HepG2 (cell line): ENCODE measurements at regions not wholly inside any gene's neighbourhood (a gene's known extent, or its start where the extent isn't known, plus 50 kb on each side); places are given as distances from the start of the nearest gene placed in this dataset.
A peak's percentile ranks its signal among the peaks of the same experiment; 100 is the strongest.

Experiments
- ATAC-seq: fragments of 200-7000 bp; cut with Tn5 transposase; 3 replicates; pipeline ENCODE4 v1.9.1; 2020; ENCODE audit warnings: mild to moderate bottlenecking, moderate library complexity
- BruUV-seq: library from RNA; stranded (reverse); fragments of 400-500 nt; replicated peaks from 2 replicates; lab custom pipeline; 2021; lab: Mats Ljungman, UMichigan
- CTCF ChIA-PET: fragments of 300-600 bp; formaldehyde crosslinking; extraction: SDS; loops from one replicate; lab custom pipeline; 2021; ENCODE audit warnings: low total read pairs, inconsistent platforms, low intra/inter-chr PET ratio; lab: Yijun Ruan, JAX
- POLR2A ChIA-PET: fragments of 350-600 bp; sonication (Branson Sonifier 250); formaldehyde crosslinking; loops from one replicate; lab custom pipeline; 2020; ENCODE audit warnings: antibody characterized with exemption, inconsistent platforms; lab: Yijun Ruan, JAX
- DNase-seq: peaks from one replicate; pipeline ENCODE4 v3.0.0-alpha.2; 2015; ENCODE audit warnings: low spot score
- FAIRE-seq: peaks from 3 replicates; lab custom pipeline; 2011; peaks lifted over from hg19 to GRCh38; lab: Jason Lieb, UNC
- H2AFZ ChIP-seq: one replicate; pipeline ENCODE4 v1.6.1; 2011; ENCODE audit warnings: low read length, inconsistent platforms
- H3K27ac ChIP-seq: fragments of 300-600 bp; 3 replicates; pipeline ENCODE4 v1.8.0; 2011; ENCODE audit warnings: mixed run types, mild to moderate bottlenecking, mixed read lengths, low read length, inconsistent platforms; ENCODE audit not compliant: insufficient read depth; ENCODE audit errors: extremely low read length
- H3K27me3 ChIP-seq, 2 experiments: fragments of 200-600 bp in 1 of 2; 2 replicates in 1 of 2; 3 replicates in 1 of 2; pipeline versions ENCODE4 v1.6.0 to v1.8.0; 2011; ENCODE audit warnings: low read length in 2 of 2, mild to moderate bottlenecking in 2 of 2, moderate library complexity in 2 of 2, inconsistent platforms in 1 of 2; ENCODE audit not compliant: insufficient read depth in 2 of 2, control insufficient read depth in 1 of 2
- H3K36me3 ChIP-seq, 2 experiments: fragments of 200-600 bp in 1 of 2; replicated peaks in 1 of 2; 2 replicates in 1 of 2; 3 replicates in 1 of 2; pipeline versions ENCODE4 v1.5.1 to v1.8.0; 2011; ENCODE audit warnings: low read length in 2 of 2, inconsistent platforms in 1 of 2; ENCODE audit not compliant: insufficient read depth in 2 of 2, control insufficient read depth in 1 of 2
- H3K4me1 ChIP-seq: 2 replicates; pipeline ENCODE4 v1.5.1; 2012; ENCODE audit warnings: low read length, inconsistent platforms; ENCODE audit not compliant: insufficient read depth
- H3K4me2 ChIP-seq: 2 replicates; pipeline ENCODE4 v1.6.0; 2011; ENCODE audit warnings: low read depth, low read length, inconsistent platforms
- H3K4me3 ChIP-seq, 3 experiments: fragments of 200-600 bp in 1 of 3; sonication (generic), shearing (Covaris generic) in 1 of 3; replicated peaks in 1 of 3; 2 replicates each; pipeline ENCODE4 v1.5.1; 2011 to 2016; ENCODE audit warnings: low read length in 3 of 3, inconsistent platforms in 2 of 3, low read depth in 2 of 3, mild to moderate bottlenecking in 2 of 3, control low read depth in 1 of 3, mixed read lengths in 1 of 3; ENCODE audit not compliant: insufficient read depth in 1 of 3
- H3K79me2 ChIP-seq: one replicate; pipeline ENCODE4 v1.6.1; 2011; ENCODE audit warnings: low read length, inconsistent platforms; ENCODE audit not compliant: insufficient read depth
- H3K9ac ChIP-seq: 2 replicates; pipeline ENCODE4 v1.6.0; 2011; ENCODE audit warnings: mild to moderate bottlenecking, low read depth, low read length, inconsistent platforms; ENCODE audit not compliant: insufficient read depth
- H3K9me3 ChIP-seq: 2 replicates; pipeline ENCODE4 v1.5.1; 2012; ENCODE audit warnings: mild to moderate bottlenecking, low read length
- H4K20me1 ChIP-seq: 2 replicates; pipeline ENCODE4 v1.6.0; 2011; ENCODE audit warnings: inconsistent platforms, mild to moderate bottlenecking, low read length, moderate library complexity; ENCODE audit not compliant: insufficient read depth
- DMAP1 ChIP-seq: IDR thresholded peaks from 2 replicates; pipeline ENCODE4 v1.6.1; 2016
- DNMT3B ChIP-seq: conservative IDR thresholded peaks from 2 replicates; pipeline ENCODE4 v1.6.1; 2016; ENCODE audit warnings: missing biosample characterization, control low read depth
- ELF4 ChIP-seq: sonication (generic); formaldehyde crosslinking; IDR thresholded peaks from 2 replicates; pipeline ENCODE4 v1.5.0; 2020; ENCODE audit warnings: missing genetic modification reagents, mild to moderate bottlenecking, moderate library complexity, borderline replicate concordance
- EZH2 ChIP-seq: conservative IDR thresholded peaks from 2 replicates; pipeline ENCODE4 v1.6.1; 2012; ENCODE audit warnings: mild to moderate bottlenecking, low read depth, low read length, moderate library complexity
- HOMEZ ChIP-seq: IDR thresholded peaks from 2 replicates; pipeline ENCODE4 v1.6.1; 2016; ENCODE audit warnings: low read depth
- NBN ChIP-seq: fragments of 450-650 bp; conservative IDR thresholded peaks from 2 replicates; pipeline ENCODE4 v1.6.1; 2017
- RXRB ChIP-seq: IDR thresholded peaks from 2 replicates; pipeline ENCODE4 v1.6.1; 2016; ENCODE audit warnings: borderline replicate concordance, missing genetic modification reagents, missing compliant biosample characterization
- SALL2 ChIP-seq: sonication (generic); formaldehyde crosslinking; IDR thresholded peaks from 2 replicates; pipeline ENCODE4 v1.8.1; 2023; ENCODE audit warnings: mild to moderate bottlenecking, missing genetic modification reagents, inconsistent platforms
- ZEB1 ChIP-seq: IDR thresholded peaks from 2 replicates; pipeline ENCODE4 v1.6.1; 2012; ENCODE audit warnings: mild to moderate bottlenecking, low read depth, inconsistent platforms; ENCODE audit not compliant: insufficient replicate concordance
- ZNF253 ChIP-seq: sonication (generic); formaldehyde crosslinking; IDR thresholded peaks from 2 replicates; pipeline ENCODE4 v1.8.0; 2022; ENCODE audit warnings: mild to moderate bottlenecking, missing genetic modification reagents, borderline replicate concordance
- ZNF550 ChIP-seq: sonication (generic); formaldehyde crosslinking; IDR thresholded peaks from 2 replicates; pipeline ENCODE4 v1.4.0; 2020; ENCODE audit warnings: mild to moderate bottlenecking, missing genetic modification reagents, borderline replicate concordance
- ZNF558 ChIP-seq: sonication (generic); formaldehyde crosslinking; IDR thresholded peaks from 2 replicates; pipeline ENCODE4 v1.9.0; 2022; ENCODE audit warnings: mild to moderate bottlenecking, missing genetic modification reagents, borderline replicate concordance
- ZNF576 ChIP-seq: sonication (generic); formaldehyde crosslinking; IDR thresholded peaks from 2 replicates; pipeline ENCODE4 v1.4.0; 2020; ENCODE audit warnings: mild to moderate bottlenecking, missing genetic modification reagents
- ZZZ3 ChIP-seq: sonication (generic); formaldehyde crosslinking; IDR thresholded peaks from 2 replicates; pipeline ENCODE4 v1.4.0; 2020; ENCODE audit warnings: missing genetic modification reagents, mild to moderate bottlenecking, borderline replicate concordance
- WGBS: methylation state at CpG from one replicate; pipeline ENCODE4 v1.1.6; 2017; ENCODE audit warnings: low lambda C conversion rate; 5-methylcytosine and 5-hydroxymethylcytosine counted together
- in situ Hi-C: cut with HindIII; loops from 2 replicates; pipeline ENCODE4 v1.10.0; 2017; ENCODE audit warnings: low pct_unique_long_range_greater_than_20kb; ENCODE audit not compliant: extremely low pct_ligation_motif_present
- intact Hi-C: fragments of 100-400 bp; cut with micrococcal nuclease; formaldehyde crosslinking; loops from one replicate; pipeline ENCODE4 v1.10.0; 2022; ENCODE audit not compliant: unreplicated experiment
- TF ChIP-seq, protein P1 (sequence below): sonication (generic); formaldehyde crosslinking; IDR thresholded peaks from 2 replicates; pipeline ENCODE4 v1.4.0; 2020; ENCODE audit warnings: missing genetic modification reagents; ENCODE audit errors: not compliant biosample characterization
- TF ChIP-seq, protein P2 (sequence below): sonication (generic); formaldehyde crosslinking; IDR thresholded peaks from 2 replicates; pipeline ENCODE4 v1.4.0; 2020; ENCODE audit warnings: missing genetic modification reagents, borderline replicate concordance

DNA sequence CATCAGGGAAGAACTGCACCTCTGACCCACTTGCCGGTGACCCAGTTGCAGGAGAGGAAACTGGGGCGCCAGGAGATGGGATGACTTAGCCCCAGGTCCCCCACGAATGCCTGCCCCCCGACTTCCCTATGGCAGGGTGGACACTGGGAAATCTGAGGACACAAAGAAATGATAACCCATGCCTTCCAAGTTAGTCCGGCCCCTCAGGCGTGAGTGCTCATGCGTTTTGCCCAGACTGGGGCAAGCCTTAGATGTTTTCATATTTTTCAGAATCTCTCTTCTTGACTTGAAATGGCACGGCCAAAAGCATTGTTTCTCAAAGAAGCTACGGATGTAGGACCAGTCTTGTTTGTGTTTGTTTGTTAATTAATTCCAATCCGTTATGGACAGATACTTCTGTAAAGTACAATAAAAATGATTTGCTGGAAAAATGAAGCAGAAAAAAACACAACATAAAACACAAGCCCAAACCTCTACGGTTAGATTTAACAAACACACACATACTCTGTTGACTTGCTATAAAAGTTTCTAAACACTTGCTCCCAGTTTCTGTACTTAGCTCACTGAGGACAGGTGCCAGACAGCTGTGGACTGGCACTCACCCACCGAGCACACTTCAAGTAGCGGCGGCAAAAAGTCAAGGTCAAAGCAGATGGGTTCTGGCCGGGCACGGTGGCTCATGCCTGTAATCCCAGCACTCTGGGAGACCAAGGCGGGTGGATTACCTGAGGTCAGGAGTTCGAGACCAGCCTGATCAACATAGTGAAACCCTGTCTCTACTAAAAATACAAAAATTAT lies 341.5 kb downstream of the BCOR start:
- Histone ChIP-seq H4K20me1 (no peaks in the 10 kb centered on the region), H3K4me1 (peaks cover 24% of the 10 kb centered on the region), H3K36me3 (no peaks in the 10 kb centered on the region), H3K27ac (no peak overlapping the region), H3K27me3 (no peaks in the 10 kb centered on the region; a peak in 1 of 5 replicates), H3K79me2 (no peaks in the 10 kb centered on the region), H3K4me2 (peak overlapping the region; percentile 32; the same call in 1 of the 2 replicates), H3K4me3 (no peak overlapping the region), H2AFZ (no peak overlapping the region), H3K9me3 (no peaks in the 10 kb centered on the region), H3K9ac (no peak overlapping the region)
- ChIA-PET CTCF (no interaction called here), POLR2A (no interaction called here)
- WGBS = 72% methylated on average over 13 of the region's 18 CpGs
- in situ Hi-C loops = no loop called here
- BruUV-seq = no TSS peak
- DNase-seq = no peak
- ATAC-seq = no peak
- intact Hi-C loops = no loop called here
- FAIRE-seq = no peak
- TF ChIP-seq ZNF253 (CRISPR knock-in tag) (no peak), ELF4 (CRISPR knock-in tag) (no peak), ZNF558 (CRISPR knock-in tag) (no peak), NBN (no peak), RXRB (CRISPR knock-in tag) (no peak), ZNF576 (CRISPR knock-in tag) (no peak), DMAP1 (CRISPR knock-in tag) (no peak), EZH2 (no peak), ZEB1 (no peak), HOMEZ (no peak), ZNF550 (CRISPR knock-in tag) (no peak), DNMT3B (CRISPR knock-in tag) (no peak), ZZZ3 (CRISPR knock-in tag) (no peak), SALL2 (CRISPR knock-in tag) (no peak)
- TF ChIP-seq, protein P1, sequence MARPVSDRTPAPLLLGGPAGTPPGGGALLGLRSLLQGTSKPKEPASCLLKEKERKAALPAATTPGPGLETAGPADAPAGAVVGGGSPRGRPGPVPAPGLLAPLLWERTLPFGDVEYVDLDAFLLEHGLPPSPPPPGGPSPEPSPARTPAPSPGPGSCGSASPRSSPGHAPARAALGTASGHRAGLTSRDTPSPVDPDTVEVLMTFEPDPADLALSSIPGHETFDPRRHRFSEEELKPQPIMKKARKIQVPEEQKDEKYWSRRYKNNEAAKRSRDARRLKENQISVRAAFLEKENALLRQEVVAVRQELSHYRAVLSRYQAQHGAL (CRISPR knock-in tag) = no peak
- TF ChIP-seq, protein P2, sequence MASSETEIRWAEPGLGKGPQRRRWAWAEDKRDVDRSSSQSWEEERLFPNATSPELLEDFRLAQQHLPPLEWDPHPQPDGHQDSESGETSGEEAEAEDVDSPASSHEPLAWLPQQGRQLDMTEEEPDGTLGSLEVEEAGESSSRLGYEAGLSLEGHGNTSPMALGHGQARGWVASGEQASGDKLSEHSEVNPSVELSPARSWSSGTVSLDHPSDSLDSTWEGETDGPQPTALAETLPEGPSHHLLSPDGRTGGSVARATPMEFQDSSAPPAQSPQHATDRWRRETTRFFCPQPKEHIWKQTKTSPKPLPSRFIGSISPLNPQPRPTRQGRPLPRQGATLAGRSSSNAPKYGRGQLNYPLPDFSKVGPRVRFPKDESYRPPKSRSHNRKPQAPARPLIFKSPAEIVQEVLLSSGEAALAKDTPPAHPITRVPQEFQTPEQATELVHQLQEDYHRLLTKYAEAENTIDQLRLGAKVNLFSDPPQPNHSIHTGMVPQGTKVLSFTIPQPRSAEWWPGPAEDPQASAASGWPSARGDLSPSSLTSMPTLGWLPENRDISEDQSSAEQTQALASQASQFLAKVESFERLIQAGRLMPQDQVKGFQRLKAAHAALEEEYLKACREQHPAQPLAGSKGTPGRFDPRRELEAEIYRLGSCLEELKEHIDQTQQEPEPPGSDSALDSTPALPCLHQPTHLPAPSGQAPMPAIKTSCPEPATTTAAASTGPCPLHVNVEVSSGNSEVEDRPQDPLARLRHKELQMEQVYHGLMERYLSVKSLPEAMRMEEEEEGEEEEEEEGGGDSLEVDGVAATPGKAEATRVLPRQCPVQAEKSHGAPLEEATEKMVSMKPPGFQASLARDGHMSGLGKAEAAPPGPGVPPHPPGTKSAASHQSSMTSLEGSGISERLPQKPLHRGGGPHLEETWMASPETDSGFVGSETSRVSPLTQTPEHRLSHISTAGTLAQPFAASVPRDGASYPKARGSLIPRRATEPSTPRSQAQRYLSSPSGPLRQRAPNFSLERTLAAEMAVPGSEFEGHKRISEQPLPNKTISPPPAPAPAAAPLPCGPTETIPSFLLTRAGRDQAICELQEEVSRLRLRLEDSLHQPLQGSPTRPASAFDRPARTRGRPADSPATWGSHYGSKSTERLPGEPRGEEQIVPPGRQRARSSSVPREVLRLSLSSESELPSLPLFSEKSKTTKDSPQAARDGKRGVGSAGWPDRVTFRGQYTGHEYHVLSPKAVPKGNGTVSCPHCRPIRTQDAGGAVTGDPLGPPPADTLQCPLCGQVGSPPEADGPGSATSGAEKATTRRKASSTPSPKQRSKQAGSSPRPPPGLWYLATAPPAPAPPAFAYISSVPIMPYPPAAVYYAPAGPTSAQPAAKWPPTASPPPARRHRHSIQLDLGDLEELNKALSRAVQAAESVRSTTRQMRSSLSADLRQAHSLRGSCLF (CRISPR knock-in tag) = no peak
